Mesenchymal stem cell (in vitro differentiated cells and primary cell): ENCODE measurements at regions not wholly inside any gene's neighbourhood (a gene's known extent, or its start where the extent isn't known, plus 50 kb on each side); places are given as distances from the start of the nearest gene placed in this dataset.
"Not testable (repeated sequence)": the region's sequence is repeated elsewhere in the genome, so short reads cannot be mapped to it uniquely, and the experiment has no call there.

Experiments used
- DNase-seq: peaks from one replicate; pipeline ENCODE4 v3.0.0-alpha.2; 2013
- H2AFZ ChIP-seq: one replicate; pipeline ENCODE4 v1.6.1; 2013; ENCODE audit warnings: low read depth, mild to moderate bottlenecking, control low read depth, inconsistent platforms, low read length, moderate library complexity
- H2AK5ac ChIP-seq: 2 replicates; pipeline ENCODE4 v1.6.1; 2013; ENCODE audit warnings: low read length, moderate library complexity, mild to moderate bottlenecking, inconsistent platforms; ENCODE audit not compliant: severe bottlenecking
- H2BK120ac ChIP-seq: one replicate; pipeline ENCODE4 v1.6.1; 2013; ENCODE audit warnings: low read depth, mild to moderate bottlenecking, inconsistent platforms, low read length, moderate library complexity
- H2BK12ac ChIP-seq, 2 experiments: one replicate each; pipeline ENCODE4 v1.6.1; 2013; ENCODE audit warnings: inconsistent platforms in 2 of 2, low read length in 2 of 2, mild to moderate bottlenecking in 2 of 2, moderate library complexity in 2 of 2, control low read depth in 1 of 2
- H2BK15ac ChIP-seq: one replicate; pipeline ENCODE4 v1.6.1; 2013; ENCODE audit warnings: mild to moderate bottlenecking, low read depth, inconsistent platforms; ENCODE audit not compliant: poor library complexity, severe bottlenecking
- H2BK5ac ChIP-seq: 2 replicates; pipeline ENCODE4 v1.6.1; 2013; ENCODE audit warnings: low read depth, mild to moderate bottlenecking, low read length, control low read depth, inconsistent platforms; ENCODE audit not compliant: poor library complexity, severe bottlenecking
- H3K14ac ChIP-seq, 2 experiments: one replicate each; pipeline ENCODE4 v1.6.1; 2013; ENCODE audit warnings: inconsistent platforms in 2 of 2, low read length in 2 of 2, control low read depth in 1 of 2, mild to moderate bottlenecking in 1 of 2, moderate library complexity in 1 of 2
- H3K18ac ChIP-seq, 2 experiments: one replicate each; pipeline ENCODE4 v1.6.1; 2013; ENCODE audit warnings: inconsistent platforms in 2 of 2, low read length in 2 of 2, control low read depth in 1 of 2, low read depth in 1 of 2, mild to moderate bottlenecking in 1 of 2
- H3K23ac ChIP-seq, 2 experiments: one replicate each; pipeline ENCODE4 v1.6.1; 2013; ENCODE audit warnings: inconsistent platforms in 2 of 2, low read length in 2 of 2, mild to moderate bottlenecking in 2 of 2, moderate library complexity in 2 of 2, control low read depth in 1 of 2
- H3K27ac ChIP-seq: 2 replicates; pipeline ENCODE4 v1.5.1; 2013; ENCODE audit warnings: mild to moderate bottlenecking, moderate library complexity, low read length, control low read depth, inconsistent platforms; ENCODE audit not compliant: poor library complexity, severe bottlenecking
- H3K27me3 ChIP-seq, 2 experiments: 2 replicates each; pipeline versions ENCODE4 v1.6.1 to v1.7.0; 2013; ENCODE audit warnings: low read length in 2 of 2, mild to moderate bottlenecking in 2 of 2, moderate library complexity in 2 of 2, control low read depth in 1 of 2, inconsistent platforms in 1 of 2; ENCODE audit not compliant: control insufficient read depth in 1 of 2, insufficient read depth in 1 of 2
- H3K36me3 ChIP-seq, 2 experiments: 2 replicates each; pipeline versions ENCODE4 v1.6.1 to v1.7.0; 2013; ENCODE audit warnings: low read length in 2 of 2, control low read depth in 1 of 2, inconsistent platforms in 1 of 2, low read depth in 1 of 2, mild to moderate bottlenecking in 1 of 2; ENCODE audit not compliant: insufficient read depth in 2 of 2, control insufficient read depth in 1 of 2
- H3K4ac ChIP-seq, 2 experiments: one replicate each; pipeline ENCODE4 v1.6.1; 2013; ENCODE audit warnings: inconsistent platforms in 2 of 2, low read length in 2 of 2, mild to moderate bottlenecking in 2 of 2, moderate library complexity in 2 of 2, control low read depth in 1 of 2, low read depth in 1 of 2
- H3K4me1 ChIP-seq: 2 replicates; pipeline ENCODE4 v1.6.1; 2013; ENCODE audit warnings: low read depth, low read length, control low read depth; ENCODE audit not compliant: control insufficient read depth, insufficient read depth
- H3K4me2 ChIP-seq: 2 replicates; pipeline ENCODE4 v1.6.1; 2013; ENCODE audit warnings: low read length, mild to moderate bottlenecking, inconsistent platforms; ENCODE audit not compliant: poor library complexity, severe bottlenecking
- H3K4me3 ChIP-seq, 2 experiments: 2 replicates each; pipeline versions ENCODE4 v1.5.1 to v1.7.0; 2013; ENCODE audit warnings: low read length in 2 of 2, mild to moderate bottlenecking in 2 of 2, control low read depth in 1 of 2, low read depth in 1 of 2; ENCODE audit not compliant: insufficient read depth in 1 of 2
- H3K79me1 ChIP-seq: replicated peaks from 2 replicates; pipeline ENCODE4 v1.6.1; 2013; ENCODE audit warnings: mild to moderate bottlenecking, control low read depth, low read length, inconsistent platforms; ENCODE audit not compliant: poor library complexity, severe bottlenecking
- H3K9ac ChIP-seq: 2 replicates; pipeline ENCODE4 v1.7.0; 2013; ENCODE audit warnings: mild to moderate bottlenecking, low read length, moderate library complexity
- H3K9me3 ChIP-seq: 2 replicates; pipeline ENCODE4 v1.7.0; 2013; ENCODE audit warnings: mild to moderate bottlenecking, low read length; ENCODE audit not compliant: control insufficient read depth
- H4K8ac ChIP-seq: one replicate; pipeline ENCODE4 v1.6.1; 2013; ENCODE audit warnings: inconsistent platforms, mild to moderate bottlenecking, low read length, moderate library complexity
- H4K91ac ChIP-seq: one replicate; pipeline ENCODE4 v1.6.1; 2013; ENCODE audit warnings: mild to moderate bottlenecking, low read length, inconsistent platforms
- WGBS: methylation state at CpG from one replicate; pipeline ENCODE4 v1.1.7; 2013; ENCODE audit warnings: mixed read lengths; 5-methylcytosine and 5-hydroxymethylcytosine counted together

DNA sequence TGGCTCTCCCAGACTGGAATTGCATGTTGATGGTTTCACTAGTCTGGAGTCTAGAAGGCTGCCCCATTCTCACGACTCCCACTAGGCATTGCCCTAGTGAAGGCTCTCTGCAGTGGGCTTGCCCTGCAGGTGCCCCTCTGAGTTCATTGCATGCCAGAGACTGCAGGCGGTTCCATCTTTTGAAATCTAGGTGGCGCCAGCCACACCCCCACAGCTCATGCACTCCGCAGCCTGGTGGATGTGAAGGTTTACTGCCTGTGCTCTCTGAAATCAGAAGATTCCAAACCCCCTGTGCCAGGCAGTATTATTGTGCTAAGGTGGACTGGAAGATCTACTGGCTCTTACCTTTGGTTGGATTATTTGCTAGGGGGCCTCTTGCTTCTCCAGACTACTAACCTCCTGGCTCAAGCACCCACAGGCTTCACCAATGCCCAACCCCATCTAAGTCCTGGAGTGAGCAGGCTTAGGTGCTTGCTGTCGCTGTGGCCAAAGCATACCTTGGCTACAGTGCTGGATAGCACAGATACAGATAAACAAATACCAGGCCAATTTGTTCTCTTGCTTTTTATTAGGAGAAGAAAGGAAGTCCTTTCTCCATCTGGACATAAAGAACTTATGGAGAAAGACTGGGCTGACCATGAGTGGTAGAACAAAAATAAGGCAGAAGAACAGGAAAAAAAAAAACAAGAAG lies 83.5 kb upstream of the SIM2 start:
- H2BK120ac ChIP-seq = no peak overlapping the region
- H3K14ac ChIP-seq = no peak overlapping the region
- peaks cover 0 to 50% of the 10 kb centered on the region in 2 experiments for H3K27me3 ChIP-seq
- H4K91ac ChIP-seq = no peak overlapping the region
- peaks cover 5% of the 10 kb centered on the region for H3K9me3 ChIP-seq
- peaks cover 9% of the 10 kb centered on the region for H3K4me1 ChIP-seq
- H2BK15ac ChIP-seq = no peak overlapping the region
- DNase-seq = no peak
- no peak overlapping the region for H2AFZ ChIP-seq
- 88% methylated on average over 2 of the region's 5 CpGs for WGBS
- no peak overlapping the region for H3K4me3 ChIP-seq
- no peak overlapping the region for H3K18ac ChIP-seq
- H4K8ac ChIP-seq = no peak overlapping the region
- no peaks in the 10 kb centered on the region for H3K36me3 ChIP-seq
- no peaks in the 10 kb centered on the region for H3K79me1 ChIP-seq
- no peak overlapping the region for H2BK5ac ChIP-seq
- H3K9ac ChIP-seq = no peak overlapping the region
- no peak overlapping the region for H3K4me2 ChIP-seq
- H3K23ac ChIP-seq = no peak overlapping the region
- no peak overlapping the region for H3K4ac ChIP-seq
- H2AK5ac ChIP-seq = no peak overlapping the region
- H3K27ac ChIP-seq = no peak overlapping the region
- H2BK12ac ChIP-seq = no peak overlapping the region

DNA sequence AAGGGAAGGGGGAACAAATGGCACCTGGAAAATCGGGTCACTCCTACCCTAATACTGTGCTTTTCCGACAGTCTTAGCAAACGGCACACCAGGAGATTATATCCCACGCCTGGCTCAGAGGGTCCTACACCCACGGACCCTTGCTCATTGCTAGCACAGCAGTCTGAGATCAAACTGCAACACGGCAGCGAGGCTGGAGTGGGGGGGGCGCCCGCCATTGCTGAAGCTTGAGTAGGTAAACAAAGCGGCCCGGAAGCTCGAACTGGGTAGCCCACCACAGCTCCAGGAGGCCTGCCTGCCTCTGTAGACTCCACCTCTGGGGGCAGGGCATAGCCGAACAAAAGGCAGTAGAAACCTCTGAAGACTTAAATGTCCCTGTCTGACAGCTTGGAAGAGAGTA lies 82.1 kb upstream of the SIM2 start:
- H3K4me2 ChIP-seq, DNase-seq, H2AFZ ChIP-seq, H2BK12ac ChIP-seq, H2AK5ac ChIP-seq, H3K23ac ChIP-seq, H4K8ac ChIP-seq, H3K9ac ChIP-seq, H3K14ac ChIP-seq, H2BK5ac ChIP-seq, H3K9me3 ChIP-seq, H3K27ac ChIP-seq, H3K4me1 ChIP-seq, H3K36me3 ChIP-seq, H2BK15ac ChIP-seq, H3K18ac ChIP-seq, H3K4me3 ChIP-seq, H4K91ac ChIP-seq, H2BK120ac ChIP-seq, H3K79me1 ChIP-seq, H3K4ac ChIP-seq: not testable (repeated sequence)
- H3K27me3 ChIP-seq = peaks cover 0 to 37% of the 10 kb centered on the region in 2 experiments
- whole genome bisulfite sequencing = 87% methylated on average over 13 of the region's 13 CpGs

DNA sequence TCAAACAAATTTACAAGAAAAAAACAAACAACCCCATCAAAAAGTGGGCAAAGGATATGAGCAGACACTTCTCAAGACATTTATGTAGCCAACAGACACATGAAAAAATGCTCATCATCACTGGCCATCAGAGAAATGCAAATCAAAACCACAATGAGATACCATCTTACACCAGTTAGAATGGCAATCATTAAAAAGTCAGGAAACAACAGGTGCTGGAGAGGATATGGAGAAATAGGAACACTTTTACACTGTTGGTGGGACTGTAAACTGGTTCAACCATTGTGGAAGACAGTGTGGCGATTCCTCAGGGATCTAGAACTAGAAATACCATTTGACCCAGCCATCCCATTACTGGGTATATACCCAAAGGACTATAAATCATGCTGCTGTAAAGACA lies 77.1 kb upstream of the SIM2 start:
- H2BK120ac ChIP-seq, H3K27ac ChIP-seq, H3K4me2 ChIP-seq, H2AK5ac ChIP-seq, H3K23ac ChIP-seq, H3K27me3 ChIP-seq, H4K91ac ChIP-seq, H2BK12ac ChIP-seq, H3K14ac ChIP-seq, H2AFZ ChIP-seq, H3K79me1 ChIP-seq, H3K9ac ChIP-seq, H3K36me3 ChIP-seq, H4K8ac ChIP-seq, H3K4me1 ChIP-seq, H3K4ac ChIP-seq, H2BK5ac ChIP-seq, DNase-seq, H2BK15ac ChIP-seq, H3K4me3 ChIP-seq, H3K9me3 ChIP-seq, H3K18ac ChIP-seq: not testable (repeated sequence)
- no CpG with 5 or more reads among the region's 1 CpG for WGBS

DNA sequence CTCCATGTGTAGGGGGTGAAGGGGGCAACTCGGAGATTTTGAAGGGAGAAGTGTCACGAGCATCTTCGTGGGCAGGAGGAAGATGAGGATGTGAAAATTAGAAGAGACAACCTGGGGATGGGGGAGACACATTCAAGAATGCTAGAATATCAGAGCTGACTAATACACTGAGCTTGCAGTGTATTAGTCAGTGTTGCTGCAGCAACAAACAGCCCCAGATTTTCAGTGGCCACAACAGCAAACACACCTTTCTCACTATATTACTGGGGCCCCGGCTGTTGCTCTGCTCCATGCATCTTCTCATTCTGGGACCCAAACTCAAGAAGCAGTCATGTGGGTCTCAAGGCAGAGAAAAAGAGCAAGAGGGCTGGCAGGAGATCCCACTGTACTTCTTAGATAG lies 74.8 kb upstream of the SIM2 start:
- H3K27ac ChIP-seq = no peak overlapping the region
- H2BK15ac ChIP-seq = no peak overlapping the region
- 86% methylated on average over 4 of the region's 4 CpGs for WGBS
- H3K36me3 ChIP-seq = no peaks in the 10 kb centered on the region
- H2BK5ac ChIP-seq = no peak overlapping the region
- no peak overlapping the region for H3K9ac ChIP-seq
- H3K18ac ChIP-seq = no peak overlapping the region
- H3K4me1 ChIP-seq = peaks cover 3% of the 10 kb centered on the region
- no peak overlapping the region for H2BK120ac ChIP-seq
- H3K14ac ChIP-seq = no peak overlapping the region
- no peak overlapping the region for H4K91ac ChIP-seq
- H2AFZ ChIP-seq = no peak overlapping the region
- peaks cover 4% of the 10 kb centered on the region for H3K9me3 ChIP-seq
- H2AK5ac ChIP-seq = no peak overlapping the region
- H3K4me3 ChIP-seq = no peak overlapping the region
- no peak overlapping the region for H2BK12ac ChIP-seq
- H3K79me1 ChIP-seq = no peaks in the 10 kb centered on the region
- H3K23ac ChIP-seq = no peak overlapping the region
- no peak overlapping the region for H4K8ac ChIP-seq
- H3K4ac ChIP-seq = no peak overlapping the region
- no peak for DNase-seq
- no peak overlapping the region for H3K4me2 ChIP-seq
- peaks cover 0 to 28% of the 10 kb centered on the region in 2 experiments for H3K27me3 ChIP-seq
